ENCODE measurements at regions not wholly inside any gene's neighbourhood (a gene's known extent, or its start where the extent isn't known, plus 50 kb on each side); places are given as distances from the start of the nearest gene placed in this dataset.

DNA sequence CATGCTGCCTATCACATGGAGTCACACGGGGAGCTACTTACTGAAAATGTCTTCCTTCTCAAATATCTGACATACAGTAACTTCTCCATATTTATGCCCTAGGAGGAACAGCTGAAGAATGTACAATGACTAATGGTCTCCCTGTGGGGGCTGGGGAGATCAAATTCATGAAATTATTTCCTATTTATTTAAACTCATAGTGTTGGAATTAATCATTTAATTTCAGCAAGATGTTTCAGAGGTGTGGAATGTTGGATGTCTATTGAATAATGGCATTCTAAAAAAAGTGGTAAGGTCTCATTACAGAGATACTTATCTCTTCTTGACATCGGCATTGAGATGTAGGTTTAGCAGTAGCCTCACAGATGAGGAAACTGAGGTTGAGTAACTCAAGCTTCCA, 214.3 kb upstream of the CDH11 start:
- intact Hi-C loops (cut with DNase I), result no loop called here
- no peak overlapping the region for H3K27ac ChIP-seq
- H3K27me3 ChIP-seq, result no peaks in the 10 kb centered on the region
- DNase-seq (no peak), ATAC-seq (no peak)
- no peaks in the 10 kb centered on the region for H3K36me3 ChIP-seq (replicated peaks in 1 of 2; ENCODE audit: insufficient read depth in 1 of 2, low read depth in 2 of 2)
- no peak for TF ChIP-seq POLR2A (IDR thresholded peaks at IDR 0.05)
- TF ChIP-seq, protein P1, sequence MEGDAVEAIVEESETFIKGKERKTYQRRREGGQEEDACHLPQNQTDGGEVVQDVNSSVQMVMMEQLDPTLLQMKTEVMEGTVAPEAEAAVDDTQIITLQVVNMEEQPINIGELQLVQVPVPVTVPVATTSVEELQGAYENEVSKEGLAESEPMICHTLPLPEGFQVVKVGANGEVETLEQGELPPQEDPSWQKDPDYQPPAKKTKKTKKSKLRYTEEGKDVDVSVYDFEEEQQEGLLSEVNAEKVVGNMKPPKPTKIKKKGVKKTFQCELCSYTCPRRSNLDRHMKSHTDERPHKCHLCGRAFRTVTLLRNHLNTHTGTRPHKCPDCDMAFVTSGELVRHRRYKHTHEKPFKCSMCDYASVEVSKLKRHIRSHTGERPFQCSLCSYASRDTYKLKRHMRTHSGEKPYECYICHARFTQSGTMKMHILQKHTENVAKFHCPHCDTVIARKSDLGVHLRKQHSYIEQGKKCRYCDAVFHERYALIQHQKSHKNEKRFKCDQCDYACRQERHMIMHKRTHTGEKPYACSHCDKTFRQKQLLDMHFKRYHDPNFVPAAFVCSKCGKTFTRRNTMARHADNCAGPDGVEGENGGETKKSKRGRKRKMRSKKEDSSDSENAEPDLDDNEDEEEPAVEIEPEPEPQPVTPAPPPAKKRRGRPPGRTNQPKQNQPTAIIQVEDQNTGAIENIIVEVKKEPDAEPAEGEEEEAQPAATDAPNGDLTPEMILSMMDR (IDR thresholded peaks at IDR 0.05), result no peak
- H3K4me3 ChIP-seq, result no peak overlapping the region
- H3K4me1 ChIP-seq, result no peaks in the 10 kb centered on the region
- no peaks in the 10 kb centered on the region for H3K9me3 ChIP-seq
- 62 to 63% methylated on average over 2 of the region's 2 CpGs for WGBS, 2 donors

DNA sequence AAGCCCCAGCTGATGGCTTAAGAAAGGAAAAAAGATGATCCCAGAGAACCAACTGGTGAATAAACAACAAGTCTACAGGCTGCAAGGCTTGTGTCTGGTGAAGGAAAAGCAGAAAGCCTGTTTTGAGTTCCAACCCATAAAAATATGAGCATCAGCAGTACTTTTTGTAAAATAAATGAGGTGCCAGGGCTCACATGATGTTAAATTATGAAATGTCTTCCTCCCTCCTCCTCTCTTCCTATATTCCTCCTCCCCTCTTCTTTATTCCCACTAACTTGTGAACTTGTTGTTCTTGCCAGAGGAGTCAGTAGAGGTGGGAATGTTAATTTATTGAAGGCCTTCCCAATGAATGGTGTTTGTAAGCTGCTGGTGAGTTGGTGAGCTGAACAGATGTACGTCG, 212.2 kb upstream of the CDH11 start:
- DNase-seq, result no peak
- no peaks in the 10 kb centered on the region for H3K36me3 ChIP-seq (replicated peaks in 1 of 2; ENCODE audit: insufficient read depth in 1 of 2, low read depth in 2 of 2)
- H3K4me1 ChIP-seq, result no peaks in the 10 kb centered on the region
- no peaks in the 10 kb centered on the region for H3K9me3 ChIP-seq
- no peaks in the 10 kb centered on the region for H3K27me3 ChIP-seq
- H3K27ac ChIP-seq, result no peak overlapping the region
- TF ChIP-seq POLR2A (IDR thresholded peaks at IDR 0.05), result no peak
- TF ChIP-seq, protein P1 (IDR thresholded peaks at IDR 0.05), result no peak
- ATAC-seq, result no peak
- no peak overlapping the region for H3K4me3 ChIP-seq
- intact Hi-C loops (cut with DNase I), result no loop called here
- WGBS, 2 donors, result 41 to 53% methylated on average over 2 of the region's 2 CpGs

DNA sequence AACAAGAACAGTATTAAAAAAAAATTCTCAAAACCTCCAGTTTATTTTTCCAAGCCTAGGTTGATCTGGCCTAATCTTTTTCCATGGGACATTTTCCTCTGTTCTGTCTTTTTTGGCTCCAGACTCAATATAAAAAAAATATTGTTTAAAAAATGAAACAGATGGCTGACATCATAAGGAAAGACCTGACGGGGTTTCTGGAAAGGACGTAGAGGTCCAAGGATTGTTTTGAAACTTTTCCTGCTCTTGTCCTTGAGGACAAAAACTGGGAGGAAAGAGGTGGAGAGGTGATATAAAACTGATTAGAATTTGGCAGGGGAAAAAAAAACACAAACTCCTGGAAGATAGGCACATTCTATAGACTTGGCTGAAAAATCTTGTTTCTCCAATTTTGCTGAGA, 211.4 kb upstream of the CDH11 start:
- no peaks in the 10 kb centered on the region for H3K27me3 ChIP-seq
- intact Hi-C loops (cut with DNase I), result no loop called here
- H3K36me3 ChIP-seq (replicated peaks in 1 of 2; ENCODE audit: insufficient read depth in 1 of 2, low read depth in 2 of 2), result no peaks in the 10 kb centered on the region
- WGBS, 2 donors, result 18 to 35% methylated on average over 2 of the region's 2 CpGs
- no peaks in the 10 kb centered on the region for H3K4me1 ChIP-seq
- TF ChIP-seq, protein P1 (IDR thresholded peaks at IDR 0.05), result no peak
- no peak for TF ChIP-seq POLR2A (IDR thresholded peaks at IDR 0.05)
- no peak overlapping the region for H3K27ac ChIP-seq
- no peak for DNase-seq
- no peak for ATAC-seq
- no peaks in the 10 kb centered on the region for H3K9me3 ChIP-seq
- H3K4me3 ChIP-seq, result no peak overlapping the region

DNA sequence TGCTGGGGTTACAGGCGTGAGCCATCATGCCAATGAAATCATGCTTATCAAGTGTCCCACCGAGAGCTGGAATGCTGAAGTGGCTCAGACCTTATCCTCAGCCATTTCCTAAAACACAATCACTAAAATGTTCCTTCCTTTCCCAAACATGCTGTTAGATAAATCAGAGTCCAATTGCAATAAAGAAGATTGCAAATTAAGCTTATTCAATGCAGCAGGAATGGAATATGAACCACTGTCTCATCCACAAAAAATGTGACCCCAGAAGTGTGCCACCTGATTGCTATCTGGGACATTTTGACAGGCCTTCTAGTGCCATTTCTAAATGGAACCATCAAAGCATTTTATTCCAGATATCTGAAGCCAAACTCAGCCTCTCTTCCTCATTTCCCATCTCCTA, 205.5 kb upstream of the CDH11 start:
- TF ChIP-seq, protein P1 (IDR thresholded peaks at IDR 0.05), result no peak
- TF ChIP-seq POLR2A (IDR thresholded peaks at IDR 0.05), result no peak
- Histone ChIP-seq H3K36me3 (replicated peaks in 1 of 2; ENCODE audit: insufficient read depth in 1 of 2, low read depth in 2 of 2) (no peaks in the 10 kb centered on the region), H3K27me3 (no peaks in the 10 kb centered on the region), H3K27ac (no peak overlapping the region), H3K4me1 (no peaks in the 10 kb centered on the region), H3K9me3 (no peaks in the 10 kb centered on the region), H3K4me3 (no peak overlapping the region)
- ATAC-seq (no peak), DNase-seq (no peak)
- intact Hi-C loops (cut with DNase I), result no loop called here
- 41 to 48% methylated on average over 2 of the region's 2 CpGs for WGBS, 2 donors

DNA sequence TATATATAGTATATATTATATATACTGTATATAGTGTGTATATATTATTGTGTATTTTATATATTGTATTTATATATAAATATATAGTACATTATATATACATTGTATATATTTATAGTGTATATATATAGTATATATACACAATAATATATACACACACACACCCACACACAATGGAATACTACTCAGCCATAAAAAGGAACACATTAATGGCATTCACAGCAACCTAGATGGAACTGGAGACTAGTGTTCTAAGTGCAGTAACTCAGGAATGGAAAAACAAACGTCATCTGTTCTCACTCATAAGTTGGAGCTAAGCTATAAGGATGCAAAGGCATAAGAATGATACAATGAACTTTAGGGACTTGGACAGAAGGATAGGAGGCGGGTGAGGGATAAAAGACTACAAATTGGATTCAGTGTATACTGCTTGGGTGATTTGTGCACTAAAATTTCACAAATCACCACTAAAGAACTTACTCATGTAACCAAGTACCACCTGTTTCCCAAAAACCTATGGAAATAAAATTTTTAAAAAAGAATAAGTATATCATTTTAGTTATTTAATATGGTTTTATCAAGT, 201.9 kb upstream of the CDH11 start:
- Histone ChIP-seq H3K4me3 (no peak overlapping the region), H3K36me3 (replicated peaks in 1 of 2; ENCODE audit: insufficient read depth in 1 of 2, low read depth in 2 of 2) (no peaks in the 10 kb centered on the region), H3K4me1 (no peaks in the 10 kb centered on the region), H3K9me3 (no peaks in the 10 kb centered on the region), H3K27me3 (no peaks in the 10 kb centered on the region), H3K27ac (no peak overlapping the region)
- intact Hi-C loops (cut with DNase I), result no loop called here
- ATAC-seq (no peak), DNase-seq (no peak)
- WGBS, 2 donors, result 46 to 71% methylated on average over 2 of the region's 2 CpGs
- TF ChIP-seq POLR2A (IDR thresholded peaks at IDR 0.05), result no peak
- TF ChIP-seq, protein P1 (IDR thresholded peaks at IDR 0.05), result no peak
